ACC112 (cell line): ENCODE measurements at regions not wholly inside any gene's neighbourhood (a gene's known extent, or its start where the extent isn't known, plus 50 kb on each side); places are given as distances from the start of the nearest gene placed in this dataset.

Source experiments
- H2AFZ ChIP-seq: fragments of 200-600 bp; sonication (generic); one replicate; pipeline ENCODE4 v1.6.0; 2017; ENCODE audit warnings: antibody characterized with exemption, low read length; ENCODE audit not compliant: unreplicated experiment
- H3K27ac ChIP-seq: fragments of 200-600 bp; sonication (generic); 2 replicates; pipeline ENCODE4 v1.5.1; 2014; ENCODE audit warnings: low read depth, mild to moderate bottlenecking, antibody characterized with exemption, low read length, moderate library complexity
- H3K27me3 ChIP-seq: fragments of 200-600 bp; sonication (generic); 2 replicates; pipeline ENCODE4 v1.6.1; 2014; ENCODE audit warnings: mild to moderate bottlenecking, antibody characterized with exemption, low read length, moderate library complexity, mixed read lengths; ENCODE audit not compliant: insufficient read depth
- H3K36me3 ChIP-seq: fragments of 200-600 bp; sonication (generic); 2 replicates; pipeline ENCODE4 v1.6.1; 2016; ENCODE audit warnings: mild to moderate bottlenecking, antibody characterized with exemption, low read length, moderate library complexity, mixed read lengths; ENCODE audit not compliant: insufficient read depth
- H3K4me1 ChIP-seq: fragments of 200-600 bp; sonication (generic); one replicate; pipeline ENCODE4 v1.6.1; 2016; ENCODE audit warnings: low read length, mixed read lengths; ENCODE audit not compliant: insufficient read depth, unreplicated experiment, control insufficient read depth
- H3K4me3 ChIP-seq: fragments of 200-600 bp; sonication (generic); 2 replicates; pipeline ENCODE4 v1.5.1; 2014; ENCODE audit warnings: mild to moderate bottlenecking, low read depth, low read length
- H3K79me2 ChIP-seq: fragments of 200-600 bp; sonication (generic); one replicate; pipeline ENCODE4 v1.6.0; 2016; ENCODE audit warnings: low read length; ENCODE audit not compliant: control insufficient read depth, unreplicated experiment, insufficient read depth

DNA sequence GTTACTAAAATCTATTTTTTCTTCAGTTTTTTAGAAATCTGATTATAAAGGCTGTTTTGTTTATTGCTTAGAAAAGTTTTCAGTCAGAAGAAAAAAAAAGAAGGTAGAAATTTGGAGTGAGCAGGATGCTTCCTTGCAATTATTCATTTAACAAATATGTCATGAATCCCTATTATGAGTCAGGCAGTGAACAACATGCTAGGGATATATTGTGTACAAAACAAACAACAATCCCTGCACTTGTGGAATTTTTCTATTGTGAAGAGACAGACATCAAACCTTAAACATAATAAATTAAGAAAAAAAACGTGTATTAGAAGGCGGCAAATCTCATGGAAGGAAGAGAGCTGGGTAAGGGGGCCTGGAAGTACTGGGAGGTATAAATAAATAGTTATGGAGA, 664.1 kb upstream of the CAMK1G start:
- H3K4me3 ChIP-seq: no peak overlapping the region
- no peak overlapping the region for H2AFZ ChIP-seq

DNA sequence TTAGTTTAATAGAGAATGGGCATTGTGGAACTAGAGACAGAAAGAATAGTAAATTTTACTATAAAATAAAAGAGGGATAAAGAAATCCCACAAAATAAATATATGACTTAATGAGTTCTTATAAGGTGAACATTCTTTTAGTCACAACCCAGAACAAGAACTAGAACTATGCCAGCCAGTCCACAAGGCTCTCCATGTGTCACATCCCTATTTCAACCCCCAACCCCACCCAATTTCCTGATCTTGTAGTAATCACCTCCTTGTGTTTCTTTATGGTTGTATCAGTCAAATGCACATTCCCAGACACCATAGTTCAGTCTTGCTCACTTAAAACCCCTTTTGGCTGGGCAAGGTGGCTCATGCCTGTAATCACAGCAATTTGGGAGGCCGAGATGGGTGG, 662.3 kb upstream of the CAMK1G start:
- no peak overlapping the region for H2AFZ ChIP-seq
- H3K27ac ChIP-seq: no peak overlapping the region
- H3K27me3 ChIP-seq: no peaks in the 10 kb centered on the region
- H3K4me1 ChIP-seq: no peaks in the 10 kb centered on the region
- H3K36me3 ChIP-seq: no peaks in the 10 kb centered on the region
- no peaks in the 10 kb centered on the region for H3K79me2 ChIP-seq
- no peak overlapping the region for H3K4me3 ChIP-seq

More for the DNA sequence above, 664.1 kb upstream of the CAMK1G start:
- Histone ChIP-seq H3K27ac (no peak overlapping the region), H3K36me3 (no peaks in the 10 kb centered on the region), H3K4me1 (no peaks in the 10 kb centered on the region), H3K79me2 (no peaks in the 10 kb centered on the region), H3K27me3 (no peaks in the 10 kb centered on the region)

DNA sequence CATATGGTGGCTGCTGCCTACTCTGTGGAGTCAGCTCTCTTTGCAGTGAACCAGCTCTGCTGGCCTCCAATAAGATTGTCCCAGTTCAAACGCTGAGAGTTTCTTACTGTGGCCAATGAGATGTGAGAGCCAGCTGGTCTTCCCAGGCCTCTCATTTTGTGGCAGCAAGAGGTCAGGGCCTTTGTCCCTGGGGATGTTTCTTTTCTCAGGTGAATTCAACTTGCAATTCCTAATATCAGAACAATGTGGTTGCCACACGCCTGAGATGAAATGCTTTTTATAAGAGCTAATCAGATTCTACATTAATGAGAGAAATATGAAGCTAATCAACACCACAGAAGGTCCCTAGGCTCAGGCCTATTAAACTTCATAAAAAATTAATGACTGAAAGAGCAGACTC, 660.1 kb upstream of the CAMK1G start:
- Histone ChIP-seq H3K4me3 (no peak overlapping the region), H3K4me1 (no peaks in the 10 kb centered on the region), H3K36me3 (no peaks in the 10 kb centered on the region), H3K27me3 (no peaks in the 10 kb centered on the region), H3K79me2 (no peaks in the 10 kb centered on the region), H3K27ac (no peak overlapping the region), H2AFZ (no peak overlapping the region)

DNA sequence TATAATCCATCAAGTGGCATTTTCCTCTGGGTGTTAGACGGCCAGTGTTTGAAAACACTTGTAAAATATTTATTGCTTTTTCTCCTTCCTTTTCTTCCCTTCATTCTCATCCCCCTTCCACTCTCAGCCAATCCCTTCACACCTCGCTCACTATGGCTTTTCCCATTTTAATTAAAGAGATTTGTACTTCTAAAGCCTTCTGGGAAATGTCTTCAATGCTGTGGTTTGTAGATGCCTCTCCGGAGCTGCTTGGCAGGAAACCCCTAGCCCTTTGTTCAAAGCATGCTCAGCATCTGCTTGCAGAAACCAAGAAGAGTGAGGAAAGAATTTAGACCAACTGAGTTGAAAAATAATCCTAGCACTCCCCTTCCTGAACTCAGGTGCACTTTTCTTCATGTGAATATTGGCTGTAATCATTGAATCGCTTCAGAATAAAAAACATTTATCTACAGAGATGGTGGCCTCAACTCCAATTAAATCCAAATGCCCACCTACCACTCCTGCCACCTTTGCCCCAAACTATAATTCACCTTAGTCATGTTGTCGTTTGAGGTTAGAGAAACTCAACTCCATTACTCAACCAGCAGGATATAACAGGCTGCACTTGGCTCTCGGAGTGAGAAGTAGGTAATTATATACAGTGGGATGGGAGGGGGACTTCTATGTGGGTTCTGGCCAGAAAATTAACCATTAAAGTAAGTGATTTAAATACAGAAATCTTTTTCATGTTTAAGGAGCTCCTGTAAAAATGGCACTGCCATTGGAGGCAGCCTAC, 659.4 kb upstream of the CAMK1G start:
- Histone ChIP-seq H3K27ac (no peak overlapping the region), H3K36me3 (no peaks in the 10 kb centered on the region), H2AFZ (no peak overlapping the region), H3K27me3 (no peaks in the 10 kb centered on the region), H3K79me2 (no peaks in the 10 kb centered on the region), H3K4me3 (no peak overlapping the region), H3K4me1 (no peaks in the 10 kb centered on the region)

DNA sequence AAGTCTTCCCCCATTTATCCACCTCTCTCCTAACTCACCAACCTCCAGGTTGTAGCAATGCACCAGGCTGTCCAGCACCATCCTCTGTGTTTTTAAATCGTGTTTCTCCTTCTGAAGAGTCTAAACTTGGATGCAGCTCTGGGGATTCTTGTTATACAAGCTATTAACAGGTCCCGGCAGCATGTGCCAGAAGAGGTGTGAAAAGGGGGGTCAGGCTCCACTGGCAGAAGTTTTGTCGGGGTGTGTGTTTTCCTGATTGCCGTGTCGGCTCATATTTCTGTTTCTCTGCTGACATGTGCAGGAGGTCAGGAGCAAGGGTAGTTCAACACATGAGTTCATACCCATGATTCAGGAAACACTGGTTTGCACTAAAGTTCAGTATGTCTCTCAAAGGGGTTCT, 658.6 kb upstream of the CAMK1G start:
- no peaks in the 10 kb centered on the region for H3K79me2 ChIP-seq
- no peaks in the 10 kb centered on the region for H3K27me3 ChIP-seq
- H2AFZ ChIP-seq: no peak overlapping the region
- no peak overlapping the region for H3K4me3 ChIP-seq
- no peaks in the 10 kb centered on the region for H3K4me1 ChIP-seq
- H3K36me3 ChIP-seq: no peaks in the 10 kb centered on the region
- no peak overlapping the region for H3K27ac ChIP-seq

DNA sequence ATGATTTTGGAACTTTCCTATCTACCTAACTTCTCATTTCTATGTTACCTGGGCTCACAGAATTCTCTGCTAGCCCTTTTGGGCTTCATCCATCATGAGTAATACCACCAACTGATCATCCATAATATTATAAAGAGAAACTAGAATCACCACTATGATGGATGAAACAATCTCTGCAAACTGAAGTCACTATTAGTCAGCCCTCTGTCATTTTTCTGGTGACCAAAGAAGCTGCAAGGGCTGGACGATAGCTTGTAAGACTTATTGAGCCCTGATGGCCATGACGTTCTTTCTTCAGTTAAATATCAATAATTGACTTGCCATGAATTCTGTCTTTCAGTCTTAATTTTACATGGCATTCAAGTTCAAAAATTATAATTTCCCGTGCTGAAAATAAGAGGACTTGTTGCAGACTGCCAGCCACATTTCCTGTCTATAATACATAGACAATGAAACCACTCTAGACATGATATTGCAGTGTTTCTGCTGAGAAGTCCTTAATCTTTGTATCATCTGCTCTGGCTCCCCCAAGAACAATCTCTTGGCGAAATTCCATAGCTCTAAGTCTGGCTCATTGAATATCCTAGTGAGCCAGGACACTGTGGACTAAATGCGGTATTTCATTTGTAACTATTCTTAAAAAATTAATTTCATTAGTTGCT, 655.0 kb upstream of the CAMK1G start:
- Histone ChIP-seq H3K4me1 (no peaks in the 10 kb centered on the region), H3K4me3 (no peak overlapping the region), H2AFZ (no peak overlapping the region), H3K36me3 (no peaks in the 10 kb centered on the region), H3K79me2 (no peaks in the 10 kb centered on the region), H3K27me3 (no peaks in the 10 kb centered on the region), H3K27ac (no peak overlapping the region)

DNA sequence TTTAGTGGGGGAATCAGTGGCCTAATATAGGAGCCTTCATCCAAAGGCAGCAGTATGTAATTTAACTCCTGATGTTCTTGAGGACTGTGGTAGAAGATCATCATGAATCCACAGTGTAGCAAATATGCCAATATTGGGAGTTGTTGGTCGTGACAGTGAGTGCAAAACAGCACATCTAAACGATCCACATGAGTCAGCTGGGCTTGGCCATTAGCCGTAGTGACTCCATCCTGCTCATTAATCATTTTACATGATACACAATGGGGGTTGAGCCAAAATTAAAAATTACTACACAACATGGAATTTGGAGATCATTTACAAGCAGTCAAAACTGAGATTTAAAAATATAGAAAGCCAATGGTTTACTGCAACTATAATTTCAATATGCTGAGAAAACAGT, 653.9 kb upstream of the CAMK1G start:
- H2AFZ ChIP-seq: no peak overlapping the region
- H3K79me2 ChIP-seq: no peaks in the 10 kb centered on the region
- no peak overlapping the region for H3K27ac ChIP-seq
- H3K4me1 ChIP-seq: no peaks in the 10 kb centered on the region
- no peak overlapping the region for H3K4me3 ChIP-seq
- H3K36me3 ChIP-seq: no peaks in the 10 kb centered on the region
- H3K27me3 ChIP-seq: no peaks in the 10 kb centered on the region

DNA sequence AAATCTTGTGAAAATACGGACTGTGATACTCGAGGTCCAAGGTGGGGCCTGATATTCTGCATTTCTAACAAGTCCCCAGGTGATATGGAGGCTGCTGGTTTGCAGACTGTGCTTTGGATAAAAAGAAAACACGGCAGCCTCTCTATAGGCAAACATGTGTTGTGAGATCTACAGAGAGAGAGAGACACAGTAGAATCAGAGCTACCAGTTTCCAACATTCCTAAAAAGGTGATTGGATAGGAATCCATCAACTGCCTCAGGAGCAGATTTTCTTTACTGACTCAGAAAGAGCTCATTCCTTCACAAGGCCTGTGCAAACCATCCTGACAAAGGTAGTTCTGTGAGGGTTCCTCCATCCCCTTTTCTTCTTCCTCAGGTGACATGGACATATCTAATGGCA, 651.6 kb upstream of the CAMK1G start:
- no peaks in the 10 kb centered on the region for H3K79me2 ChIP-seq
- no peaks in the 10 kb centered on the region for H3K36me3 ChIP-seq
- no peaks in the 10 kb centered on the region for H3K27me3 ChIP-seq
- no peak overlapping the region for H2AFZ ChIP-seq
- no peaks in the 10 kb centered on the region for H3K4me1 ChIP-seq
- no peak overlapping the region for H3K4me3 ChIP-seq
- H3K27ac ChIP-seq: no peak overlapping the region

DNA sequence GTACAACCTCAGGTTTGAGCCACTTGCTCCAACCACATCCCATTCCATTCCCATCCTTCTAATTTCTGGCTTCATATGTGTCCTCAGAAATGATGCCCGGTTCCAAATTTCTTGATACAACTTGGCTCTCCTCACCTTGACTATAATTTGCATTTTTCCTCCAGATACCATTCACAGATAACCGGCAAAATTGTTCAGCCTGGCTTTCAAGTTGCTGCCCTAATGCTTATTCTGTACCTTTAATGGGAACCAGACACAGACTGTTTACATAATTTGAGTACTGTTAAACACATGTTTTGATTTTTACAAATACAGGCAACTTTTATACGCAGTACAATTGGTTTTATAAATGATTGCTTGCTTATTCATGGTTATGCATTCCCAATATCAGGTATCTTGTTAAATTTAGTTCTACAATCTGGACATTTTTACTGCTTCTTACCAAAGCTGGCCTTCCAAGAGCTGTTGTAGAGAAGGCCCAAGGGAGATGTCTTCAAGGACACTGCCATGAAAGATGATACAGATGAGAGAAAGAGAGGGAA, 649.5 kb upstream of the CAMK1G start:
- Histone ChIP-seq H3K27ac (no peak overlapping the region), H3K79me2 (no peaks in the 10 kb centered on the region), H3K27me3 (no peaks in the 10 kb centered on the region), H2AFZ (no peak overlapping the region), H3K4me1 (no peaks in the 10 kb centered on the region), H3K36me3 (no peaks in the 10 kb centered on the region), H3K4me3 (no peak overlapping the region)

DNA sequence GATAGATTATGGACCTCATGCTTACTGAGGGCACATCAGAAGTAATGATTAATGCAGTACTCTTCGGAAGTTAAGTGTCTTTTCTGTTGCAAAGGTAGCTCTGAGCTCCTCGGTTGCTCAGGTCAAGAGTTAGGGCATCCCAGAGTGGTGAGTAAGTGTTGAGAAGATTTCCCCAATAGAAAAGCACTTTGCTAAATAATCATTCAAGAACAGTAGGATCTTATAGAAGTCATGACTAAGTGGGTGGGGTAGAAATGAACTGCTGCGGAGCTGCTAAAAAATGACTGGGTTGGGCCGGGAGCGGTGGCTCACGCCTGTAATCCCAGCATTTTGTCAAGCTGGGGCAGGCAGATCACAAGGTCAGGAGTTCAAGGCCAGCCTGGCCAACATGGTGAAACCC, 648.6 kb upstream of the CAMK1G start:
- H3K27ac ChIP-seq: no peak overlapping the region
- H2AFZ ChIP-seq: no peak overlapping the region
- no peaks in the 10 kb centered on the region for H3K79me2 ChIP-seq
- H3K27me3 ChIP-seq: no peaks in the 10 kb centered on the region
- no peaks in the 10 kb centered on the region for H3K4me1 ChIP-seq
- H3K36me3 ChIP-seq: no peaks in the 10 kb centered on the region
- no peak overlapping the region for H3K4me3 ChIP-seq
